ENCODE measurements at regions not wholly inside any gene's neighbourhood (a gene's known extent, or its start where the extent isn't known, plus 50 kb on each side); places are given as distances from the start of the nearest gene placed in this dataset.
A peak's percentile ranks its signal among the peaks of the same experiment; 100 is the strongest.

GRCh38 chr7:86479144-86479543 is 164.6 kb upstream of the GRM3 start:
- H3K4me3 ChIP-seq (ENCODE audit: low read length), result no peak overlapping the region
- TF ChIP-seq CTCF (IDR thresholded peaks at IDR 0.05; ENCODE audit: insufficient read depth, low read depth, low read length, missing control alignments), result no peak

GRCh38 chr7:86477343-86477935 is 166.3 kb upstream of the GRM3 start:
- no peak for TF ChIP-seq CTCF (IDR thresholded peaks at IDR 0.05; ENCODE audit: insufficient read depth, low read depth, low read length, missing control alignments)
- DNase-seq (ENCODE audit: low read depth), result no peak
- H3K4me3 ChIP-seq (ENCODE audit: low read length), result no peak overlapping the region

More at GRCh38 chr7:86479144-86479543, 164.6 kb upstream of the GRM3 start:
- DNase-seq (ENCODE audit: low read depth), result no peak

GRCh38 chr7:86470763-86471162 is 172.9 kb upstream of the GRM3 start:
- no peak for TF ChIP-seq CTCF (IDR thresholded peaks at IDR 0.05; ENCODE audit: insufficient read depth, low read depth, low read length, missing control alignments)
- no peak for DNase-seq (ENCODE audit: low read depth)
- H3K4me3 ChIP-seq (ENCODE audit: low read length), result no peak overlapping the region

- no peak overlapping the region for H3K4me3 ChIP-seq (ENCODE audit: low read length)
- DNase-seq (ENCODE audit: low read depth), result peak; percentile 85
- TF ChIP-seq CTCF (IDR thresholded peaks at IDR 0.05; ENCODE audit: insufficient read depth, low read depth, low read length, missing control alignments), result peak; percentile 80
These were observed 173.9 kb upstream of the GRM3 start for GRCh38 chr7:86469680-86470295.

- TF ChIP-seq CTCF (IDR thresholded peaks at IDR 0.05; ENCODE audit: insufficient read depth, low read depth, low read length, missing control alignments), result no peak
- no peak overlapping the region for H3K4me3 ChIP-seq (ENCODE audit: low read length)
- no peak for DNase-seq (ENCODE audit: low read depth)
These were observed 189.0 kb upstream of the GRM3 start for GRCh38 chr7:86454753-86455152.

- DNase-seq (ENCODE audit: low read depth), result no peak
- H3K4me3 ChIP-seq (ENCODE audit: low read length), result no peak overlapping the region
- no peak for TF ChIP-seq CTCF (IDR thresholded peaks at IDR 0.05; ENCODE audit: insufficient read depth, low read depth, low read length, missing control alignments)
These were observed 190.3 kb upstream of the GRM3 start for GRCh38 chr7:86453454-86453853.

- DNase-seq (ENCODE audit: low read depth), result no peak
These were observed 194.9 kb upstream of the GRM3 start for GRCh38 chr7:86448856-86449255.

More at GRCh38 chr7:86448856-86449255, 194.9 kb upstream of the GRM3 start:
- no peak overlapping the region for H3K4me3 ChIP-seq (ENCODE audit: low read length)
- no peak for TF ChIP-seq CTCF (IDR thresholded peaks at IDR 0.05; ENCODE audit: insufficient read depth, low read depth, low read length, missing control alignments)

Data from epithelial cell of esophagus (primary cell).